ENCODE measurements at regions not wholly inside any gene's neighbourhood (a gene's known extent, or its start where the extent isn't known, plus 50 kb on each side); places are given as distances from the start of the nearest gene placed in this dataset.
"Not testable (repeated sequence)": the region's sequence is repeated elsewhere in the genome, so short reads cannot be mapped to it uniquely, and the experiment has no call there.

DNA sequence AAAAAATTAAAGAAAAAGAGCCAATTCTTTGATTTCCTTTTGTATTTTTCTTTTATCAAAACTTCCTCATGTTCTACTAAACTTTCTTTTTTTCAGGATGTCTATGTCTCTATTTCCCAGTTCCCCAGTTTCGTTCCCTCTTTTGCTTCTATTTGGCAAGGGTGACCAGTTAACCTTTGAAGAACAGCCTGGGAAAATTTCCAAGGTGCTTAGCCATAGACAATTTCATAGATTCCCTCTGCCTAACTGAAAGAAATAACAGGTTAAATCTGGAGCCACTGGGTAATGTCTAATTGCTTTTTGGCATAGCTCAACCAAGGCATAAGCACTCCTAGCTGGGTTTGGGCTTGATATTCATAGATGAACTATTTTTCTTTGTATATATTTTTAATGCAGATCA is 272.3 kb downstream of the ADGRL2 start:
- no peak for DNase-seq

DNA sequence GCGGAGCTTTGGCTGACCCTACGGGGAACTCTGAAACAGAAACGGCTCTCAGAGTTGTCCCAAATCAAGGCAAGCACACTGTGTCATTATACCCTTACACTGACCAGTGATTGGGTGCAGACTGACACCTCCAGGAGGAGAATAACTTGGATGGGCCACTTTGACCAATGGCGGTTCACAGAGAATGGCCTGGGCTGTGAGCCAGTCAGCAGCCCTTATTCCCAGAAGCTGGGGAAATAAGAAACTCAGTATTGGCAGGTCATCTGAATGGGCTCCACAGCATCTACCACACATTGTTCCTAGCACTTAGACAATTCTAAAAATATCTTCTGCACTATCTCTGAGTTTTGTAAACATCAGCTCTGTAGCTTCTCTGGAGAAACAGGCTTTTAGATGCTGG is 265.2 kb downstream of the ADGRL2 start:
- DNase-seq = no peak

GRCh38 chr1:82064691-82065090 is 264.0 kb downstream of the ADGRL2 start:
- DNase-seq = no peak

- no peak for DNase-seq
Observed at GRCh38 chr1:82062206-82062605, 261.5 kb downstream of the ADGRL2 start.

GRCh38 chr1:82059959-82060358 is 259.2 kb downstream of the ADGRL2 start:
- DNase-seq = no peak

GRCh38 chr1:82057011-82057410 is 256.3 kb downstream of the ADGRL2 start:
- DNase-seq = no peak

DNA sequence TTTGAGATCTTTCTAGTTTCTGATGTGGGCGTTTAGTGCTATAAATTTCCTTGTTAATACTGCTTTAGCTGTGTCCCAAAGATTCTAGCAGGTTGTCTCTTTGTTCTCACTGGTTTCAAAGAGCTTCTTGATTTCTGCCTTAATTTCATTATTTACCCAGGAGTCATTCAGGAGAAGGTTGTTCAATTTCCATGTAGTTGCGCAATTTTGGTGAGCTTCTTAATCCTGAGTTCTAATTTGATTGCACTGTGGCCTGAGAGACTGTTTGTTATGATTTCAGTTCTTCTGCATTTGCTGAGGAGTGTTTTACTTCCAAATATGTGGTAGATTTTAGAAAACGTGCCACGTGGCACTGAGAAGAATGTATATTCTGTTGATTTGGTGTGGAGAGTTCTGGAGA is 254.6 kb downstream of the ADGRL2 start:
- not testable (repeated sequence) for DNase-seq

- DNase-seq = no peak
Observed at GRCh38 chr1:82052563-82052962, 251.8 kb downstream of the ADGRL2 start.

GRCh38 chr1:82048596-82048995 is 247.9 kb downstream of the ADGRL2 start:
- no peak for DNase-seq

DNA sequence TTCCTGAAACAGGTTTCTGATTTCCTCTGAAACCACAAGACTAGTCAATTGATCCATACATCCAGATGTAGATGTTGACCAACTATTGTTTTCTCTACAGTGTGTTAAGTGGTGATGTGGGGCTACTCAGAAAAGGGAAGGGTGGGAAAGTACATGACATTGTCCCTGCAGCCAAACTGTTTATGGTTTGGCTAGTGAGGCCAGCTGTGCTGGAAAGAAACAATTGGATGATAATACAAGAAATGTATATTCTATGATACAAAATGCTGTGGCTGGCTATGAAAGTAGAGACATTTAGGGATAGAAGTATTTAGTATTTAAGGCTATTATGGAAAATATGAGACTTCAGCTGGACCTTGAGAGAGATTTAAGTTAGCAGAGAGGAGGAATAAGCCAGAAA is 244.5 kb downstream of the ADGRL2 start:
- no peak for DNase-seq

GRCh38 chr1:82044536-82044935 is 243.8 kb downstream of the ADGRL2 start:
- no peak for DNase-seq

DNA sequence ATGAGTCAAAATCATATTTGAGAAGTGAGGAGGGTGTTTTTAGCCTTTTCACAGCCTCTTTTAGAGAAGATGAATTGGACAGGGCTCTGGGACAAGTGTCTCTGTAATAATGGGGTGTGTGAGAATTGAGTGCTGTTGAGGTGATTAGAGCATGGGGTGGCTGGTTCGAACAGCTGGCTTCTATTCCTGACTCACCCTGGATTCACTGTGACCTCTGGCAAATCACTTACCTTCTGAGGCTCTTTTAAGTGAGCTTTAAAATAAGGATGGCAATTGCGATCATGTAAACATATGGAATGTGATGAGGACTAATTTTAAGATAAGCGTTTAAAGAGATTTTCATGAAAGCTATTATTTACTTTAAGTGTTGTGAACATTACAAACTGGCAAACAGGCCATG is 243.4 kb downstream of the ADGRL2 start:
- no peak for DNase-seq

GRCh38 chr1:82042306-82043060 is 241.7 kb downstream of the ADGRL2 start:
- no peak for DNase-seq

All from stimulated activated CD4-positive, alpha-beta T cell treated with anti-CD3 and anti-CD28 coated beads, Interleukin-1b, Interleukin-23, amount 100 ng/mL, for 48 hours (primary cell).